Mucosa of descending colon (tissue), 3 donors: ENCODE measurements at regions not wholly inside any gene's neighbourhood (a gene's known extent, or its start where the extent isn't known, plus 50 kb on each side); places are given as distances from the start of the nearest gene placed in this dataset.

Source experiments
- ATAC-seq: fragments of 200-7000 bp; cut with Tn5 transposase; one replicate; pipeline ENCODE4 v1.9.1; 2020; ENCODE audit warnings: mild to moderate bottlenecking, moderate library complexity
- DNase-seq, 3 donors: peaks; one replicate each; pipeline ENCODE4 v3.0.0-alpha.2; 2020
- H3K36me3 ChIP-seq: fragments of 200-600 bp; one replicate; pipeline ENCODE4 v1.8.0; 2021; ENCODE audit warnings: low read depth, mild to moderate bottlenecking
- H3K4me1 ChIP-seq: fragments of 200-600 bp; one replicate; pipeline ENCODE4 v1.8.0; 2021; ENCODE audit warnings: low read depth, mild to moderate bottlenecking
- H3K4me3 ChIP-seq: fragments of 200-600 bp; one replicate; pipeline ENCODE4 v1.8.0; 2021; ENCODE audit warnings: mild to moderate bottlenecking
- H3K9me3 ChIP-seq: fragments of 200-600 bp; one replicate; pipeline ENCODE4 v1.8.0; 2021; ENCODE audit warnings: mild to moderate bottlenecking
- intact Hi-C, 2 donors: fragments of 100-400 bp; cut with DNase I in 1 of 2; cut with micrococcal nuclease in 1 of 2; formaldehyde crosslinking; loops; one replicate each; pipeline versions ENCODE4 v1.11.0 to v1.11.1; 2022; cut with DNase I, micrococcal nuclease
- TF ChIP-seq, protein P1 (sequence below): fragments of 200-600 bp; IDR thresholded peaks from one replicate; pipeline ENCODE4 v1.8.0; 2022; ENCODE audit warnings: antibody characterized with exemption, mild to moderate bottlenecking
- donor health status: DM: no; HTN: no; CAD: no; lungs with moderate emphysema.
- donor health status: DM: no; HTN: no; CAD: no.
- donor health status: DM: no; HTN: yes; CAD: no.

- TF ChIP-seq, protein P1, sequence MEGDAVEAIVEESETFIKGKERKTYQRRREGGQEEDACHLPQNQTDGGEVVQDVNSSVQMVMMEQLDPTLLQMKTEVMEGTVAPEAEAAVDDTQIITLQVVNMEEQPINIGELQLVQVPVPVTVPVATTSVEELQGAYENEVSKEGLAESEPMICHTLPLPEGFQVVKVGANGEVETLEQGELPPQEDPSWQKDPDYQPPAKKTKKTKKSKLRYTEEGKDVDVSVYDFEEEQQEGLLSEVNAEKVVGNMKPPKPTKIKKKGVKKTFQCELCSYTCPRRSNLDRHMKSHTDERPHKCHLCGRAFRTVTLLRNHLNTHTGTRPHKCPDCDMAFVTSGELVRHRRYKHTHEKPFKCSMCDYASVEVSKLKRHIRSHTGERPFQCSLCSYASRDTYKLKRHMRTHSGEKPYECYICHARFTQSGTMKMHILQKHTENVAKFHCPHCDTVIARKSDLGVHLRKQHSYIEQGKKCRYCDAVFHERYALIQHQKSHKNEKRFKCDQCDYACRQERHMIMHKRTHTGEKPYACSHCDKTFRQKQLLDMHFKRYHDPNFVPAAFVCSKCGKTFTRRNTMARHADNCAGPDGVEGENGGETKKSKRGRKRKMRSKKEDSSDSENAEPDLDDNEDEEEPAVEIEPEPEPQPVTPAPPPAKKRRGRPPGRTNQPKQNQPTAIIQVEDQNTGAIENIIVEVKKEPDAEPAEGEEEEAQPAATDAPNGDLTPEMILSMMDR: no peak
- intact Hi-C loops: no loop called here
- no peaks in the 10 kb centered on the region for H3K4me1 ChIP-seq
- H3K9me3 ChIP-seq: peaks cover 18% of the 10 kb centered on the region
- no peak overlapping the region for H3K4me3 ChIP-seq
- no peaks in the 10 kb centered on the region for H3K36me3 ChIP-seq
- ATAC-seq: no peak
- no peak for DNase-seq
These were observed 62.5 kb upstream of the CAPZB start for GRCh38 chr1:19547814-19548213.

- ATAC-seq (no peak), DNase-seq (no peak)
- Histone ChIP-seq H3K4me1 (no peaks in the 10 kb centered on the region), H3K9me3 (peaks cover 2% of the 10 kb centered on the region), H3K4me3 (no peak overlapping the region), H3K36me3 (no peaks in the 10 kb centered on the region)
- TF ChIP-seq, protein P1: no peak
- intact Hi-C loops: no loop called here
These were observed 51.2 kb upstream of the CAPZB start for GRCh38 chr1:19536519-19536918.

DNA sequence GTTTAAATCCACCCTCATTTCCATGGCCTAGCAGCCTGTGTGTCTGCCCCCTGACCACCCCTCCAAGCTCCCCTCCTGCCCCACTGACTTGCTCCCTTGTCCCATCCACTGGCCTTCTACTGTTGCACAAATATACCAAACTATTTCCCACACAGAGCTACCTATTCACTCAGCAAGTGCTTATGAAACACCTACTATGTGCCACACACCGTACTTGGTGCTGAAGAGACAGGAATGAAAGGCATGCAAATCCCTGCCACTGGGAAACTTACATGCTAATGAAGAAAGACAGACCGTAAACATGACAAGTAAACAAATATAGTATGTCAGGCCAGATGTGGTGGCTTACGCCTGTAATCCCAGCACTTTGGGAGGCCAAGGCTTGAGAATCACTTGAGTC, 49.9 kb upstream of the CAPZB start:
- DNase-seq: no peak
- peaks cover 4% of the 10 kb centered on the region for H3K9me3 ChIP-seq
- H3K36me3 ChIP-seq: no peaks in the 10 kb centered on the region
- H3K4me1 ChIP-seq: no peaks in the 10 kb centered on the region
- TF ChIP-seq, protein P1: no peak
- intact Hi-C loops: no loop called here
- ATAC-seq: no peak
- H3K4me3 ChIP-seq: no peak overlapping the region
